Astrocyte (in vitro differentiated cells and primary cell): ENCODE measurements at regions not wholly inside any gene's neighbourhood (a gene's known extent, or its start where the extent isn't known, plus 50 kb on each side); places are given as distances from the start of the nearest gene placed in this dataset.
A peak's percentile ranks its signal among the peaks of the same experiment; 100 is the strongest.

Experiments
- DNase-seq: peaks from one replicate; pipeline ENCODE4 v3.0.0-alpha.2; 2010; ENCODE audit warnings: low read depth
- FAIRE-seq: peaks from 2 replicates; lab custom pipeline; 2011; peaks lifted over from hg19 to GRCh38; lab: Jason Lieb, UNC
- H2AFZ ChIP-seq: 2 replicates; pipeline ENCODE4 v1.6.0; 2012; ENCODE audit warnings: low read depth, low read length, inconsistent platforms
- H3K27ac ChIP-seq: 2 replicates; pipeline ENCODE4 v1.5.1; 2011; ENCODE audit warnings: low read depth, low read length, inconsistent platforms
- H3K27me3 ChIP-seq: 2 replicates; pipeline ENCODE4 v1.6.0; 2011; ENCODE audit warnings: low read length, inconsistent platforms; ENCODE audit not compliant: insufficient read depth
- H3K36me3 ChIP-seq: 2 replicates; pipeline ENCODE4 v1.5.1; 2011; ENCODE audit warnings: low read length, inconsistent platforms; ENCODE audit not compliant: insufficient read depth
- H3K4me1 ChIP-seq: 2 replicates; pipeline ENCODE4 v1.5.1; 2011; ENCODE audit warnings: low read length, inconsistent platforms; ENCODE audit not compliant: insufficient read depth
- H3K4me2 ChIP-seq: 2 replicates; pipeline ENCODE4 v1.6.0; 2012; ENCODE audit warnings: low read length, inconsistent platforms
- H3K4me3 ChIP-seq: 2 replicates; pipeline ENCODE4 v1.5.1; 2011; ENCODE audit warnings: low read depth, mild to moderate bottlenecking, low read length, inconsistent platforms; ENCODE audit not compliant: insufficient read depth
- H3K79me2 ChIP-seq: 2 replicates; pipeline ENCODE4 v1.6.0; 2012; ENCODE audit warnings: mild to moderate bottlenecking, low read length, inconsistent platforms; ENCODE audit not compliant: insufficient read depth
- H3K9ac ChIP-seq: 2 replicates; pipeline ENCODE4 v1.6.0; 2012; ENCODE audit warnings: mild to moderate bottlenecking, low read length, inconsistent platforms
- H3K9me3 ChIP-seq: 2 replicates; pipeline ENCODE4 v1.5.1; 2012; ENCODE audit warnings: low read depth, mild to moderate bottlenecking, low read length, inconsistent platforms; ENCODE audit not compliant: insufficient read depth
- H4K20me1 ChIP-seq: 2 replicates; pipeline ENCODE4 v1.6.0; 2012; ENCODE audit warnings: low read length, inconsistent platforms; ENCODE audit not compliant: insufficient read depth
- H3K27ac Mint-ChIP-seq: one replicate; pipeline ENCODE4 v1.8.0; 2021; ENCODE audit warnings: mild to moderate bottlenecking, mixed read lengths; ENCODE audit not compliant: unreplicated experiment
- H3K27me3 Mint-ChIP-seq: one replicate; pipeline ENCODE4 v1.8.0; 2021; ENCODE audit warnings: low read depth, mixed read lengths; ENCODE audit not compliant: unreplicated experiment
- H3K36me3 Mint-ChIP-seq: one replicate; pipeline ENCODE4 v1.8.0; 2021; ENCODE audit warnings: low read depth, mixed read lengths; ENCODE audit not compliant: unreplicated experiment
- H3K4me1 Mint-ChIP-seq: one replicate; pipeline ENCODE4 v1.8.0; 2021; ENCODE audit warnings: low read depth, mixed read lengths; ENCODE audit not compliant: unreplicated experiment
- H3K4me3 Mint-ChIP-seq: one replicate; pipeline ENCODE4 v1.8.0; 2021; ENCODE audit warnings: mild to moderate bottlenecking, moderate library complexity, mixed read lengths; ENCODE audit not compliant: unreplicated experiment
- H3K9me3 Mint-ChIP-seq: one replicate; pipeline ENCODE4 v1.8.0; 2021; ENCODE audit warnings: mild to moderate bottlenecking, mixed read lengths; ENCODE audit not compliant: unreplicated experiment
- EZH2 ChIP-seq: IDR thresholded peaks from 2 replicates; pipeline ENCODE4 v1.6.1; 2012; ENCODE audit warnings: mild to moderate bottlenecking, low read length, inconsistent platforms; ENCODE audit not compliant: insufficient read depth
- TF ChIP-seq, protein P1 (sequence below): IDR thresholded peaks from 2 replicates; pipeline ENCODE4 v1.5.1; 2011; ENCODE audit warnings: low read depth, mild to moderate bottlenecking, inconsistent platforms, low read length, moderate library complexity; ENCODE audit not compliant: insufficient read depth

DNA sequence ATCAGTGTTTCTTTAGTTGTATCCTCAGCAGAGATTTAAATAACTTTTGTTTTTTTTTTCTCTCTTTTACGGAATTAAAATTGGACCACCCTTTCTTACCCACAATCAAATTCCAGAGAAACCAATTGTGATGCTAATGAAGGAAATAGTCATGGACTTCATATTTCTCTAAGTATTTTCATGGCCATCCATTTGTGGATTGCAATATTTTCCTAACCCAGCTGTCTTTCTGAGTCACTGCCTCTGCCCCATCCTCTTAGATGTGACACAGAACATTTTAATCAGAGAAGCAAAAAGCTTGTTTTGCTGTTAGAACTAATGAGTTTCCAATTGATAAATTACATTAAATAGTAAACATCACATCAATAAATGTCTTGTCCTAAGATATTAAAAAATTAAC, 405.5 kb upstream of the ADGRB3 start:
- FAIRE-seq: no peak
- H3K4me1 Mint-ChIP-seq: peaks cover 11% of the 10 kb centered on the region
- no peak overlapping the region for H3K4me3 Mint-ChIP-seq

DNA sequence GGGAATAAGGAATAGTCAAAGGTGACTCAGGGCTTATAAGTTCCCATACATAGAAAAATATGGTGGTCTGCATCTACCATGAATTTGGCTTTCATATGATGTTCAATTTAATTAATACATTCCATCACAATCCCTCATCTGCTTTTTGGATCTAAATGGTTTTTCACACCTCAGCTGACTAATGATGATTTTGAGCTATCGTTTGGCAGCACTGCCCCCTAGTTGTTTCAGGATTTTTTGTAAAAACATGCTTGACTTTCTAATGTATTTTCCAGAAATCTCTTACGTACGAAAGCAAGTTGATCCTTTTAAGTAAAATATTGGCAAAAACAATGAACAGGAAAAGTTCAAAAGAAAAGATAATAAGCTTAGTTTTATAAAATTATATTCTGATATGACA, 408.6 kb upstream of the ADGRB3 start:
- no peak for TF ChIP-seq EZH2
- TF ChIP-seq, protein P1, sequence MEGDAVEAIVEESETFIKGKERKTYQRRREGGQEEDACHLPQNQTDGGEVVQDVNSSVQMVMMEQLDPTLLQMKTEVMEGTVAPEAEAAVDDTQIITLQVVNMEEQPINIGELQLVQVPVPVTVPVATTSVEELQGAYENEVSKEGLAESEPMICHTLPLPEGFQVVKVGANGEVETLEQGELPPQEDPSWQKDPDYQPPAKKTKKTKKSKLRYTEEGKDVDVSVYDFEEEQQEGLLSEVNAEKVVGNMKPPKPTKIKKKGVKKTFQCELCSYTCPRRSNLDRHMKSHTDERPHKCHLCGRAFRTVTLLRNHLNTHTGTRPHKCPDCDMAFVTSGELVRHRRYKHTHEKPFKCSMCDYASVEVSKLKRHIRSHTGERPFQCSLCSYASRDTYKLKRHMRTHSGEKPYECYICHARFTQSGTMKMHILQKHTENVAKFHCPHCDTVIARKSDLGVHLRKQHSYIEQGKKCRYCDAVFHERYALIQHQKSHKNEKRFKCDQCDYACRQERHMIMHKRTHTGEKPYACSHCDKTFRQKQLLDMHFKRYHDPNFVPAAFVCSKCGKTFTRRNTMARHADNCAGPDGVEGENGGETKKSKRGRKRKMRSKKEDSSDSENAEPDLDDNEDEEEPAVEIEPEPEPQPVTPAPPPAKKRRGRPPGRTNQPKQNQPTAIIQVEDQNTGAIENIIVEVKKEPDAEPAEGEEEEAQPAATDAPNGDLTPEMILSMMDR: peak; percentile 23
- Mint-ChIP-seq H3K4me1 (no peaks in the 10 kb centered on the region), H3K9me3 (no peaks in the 10 kb centered on the region), H3K4me3 (no peak overlapping the region), H3K27me3 (no peaks in the 10 kb centered on the region), H3K36me3 (no peaks in the 10 kb centered on the region), H3K27ac (no peak overlapping the region)
- no peaks in the 10 kb centered on the region for H4K20me1 ChIP-seq
- H3K27ac ChIP-seq: no peak overlapping the region
- H2AFZ ChIP-seq: no peak overlapping the region
- H3K79me2 ChIP-seq: no peaks in the 10 kb centered on the region
- no peaks in the 10 kb centered on the region for H3K36me3 ChIP-seq
- H3K4me3 ChIP-seq: no peak overlapping the region
- no peak for DNase-seq
- H3K27me3 ChIP-seq: no peaks in the 10 kb centered on the region
- no peak overlapping the region for H3K4me2 ChIP-seq
- H3K9me3 ChIP-seq: no peaks in the 10 kb centered on the region
- FAIRE-seq: no peak
- H3K9ac ChIP-seq: no peak overlapping the region
- no peaks in the 10 kb centered on the region for H3K4me1 ChIP-seq

More for the DNA sequence above, 405.5 kb upstream of the ADGRB3 start:
- TF ChIP-seq, protein P1: no peak
- TF ChIP-seq EZH2: no peak
- no peaks in the 10 kb centered on the region for H4K20me1 ChIP-seq
- H3K36me3 ChIP-seq: no peaks in the 10 kb centered on the region
- H3K27me3 ChIP-seq: no peaks in the 10 kb centered on the region
- no peak overlapping the region for H3K9ac ChIP-seq
- no peak overlapping the region for H3K27ac ChIP-seq
- no peaks in the 10 kb centered on the region for H3K79me2 ChIP-seq
- Mint-ChIP-seq H3K9me3 (no peaks in the 10 kb centered on the region), H3K27me3 (no peaks in the 10 kb centered on the region), H3K36me3 (no peaks in the 10 kb centered on the region), H3K27ac (no peak overlapping the region)
- no peaks in the 10 kb centered on the region for H3K9me3 ChIP-seq
- no peak overlapping the region for H2AFZ ChIP-seq
- DNase-seq: peak; percentile 40
- H3K4me1 ChIP-seq: no peaks in the 10 kb centered on the region
- no peak overlapping the region for H3K4me2 ChIP-seq
- H3K4me3 ChIP-seq: no peak overlapping the region

DNA sequence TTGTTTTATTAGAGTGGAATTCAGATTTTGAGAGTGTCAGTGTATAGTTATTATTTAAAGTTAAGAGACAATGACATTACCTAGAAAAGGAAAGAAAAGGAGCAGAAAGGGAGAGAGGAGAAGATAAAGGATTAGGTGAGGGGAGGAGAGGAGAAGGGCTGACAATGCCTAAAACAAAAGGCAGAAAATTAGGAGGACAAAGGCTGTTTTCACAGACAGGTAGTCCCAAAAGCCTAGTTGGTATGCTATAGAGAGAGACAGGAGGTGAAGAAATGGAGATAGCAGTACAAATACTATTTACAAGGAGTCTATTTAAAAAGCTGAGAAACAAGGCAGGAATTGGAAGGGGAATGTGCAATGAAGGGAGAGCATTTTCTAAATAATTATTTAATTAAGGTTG, 409.4 kb upstream of the ADGRB3 start:
- H3K27ac ChIP-seq: no peak overlapping the region
- no peak for FAIRE-seq
- no peak overlapping the region for H3K9ac ChIP-seq
- no peaks in the 10 kb centered on the region for H3K36me3 ChIP-seq
- no peaks in the 10 kb centered on the region for H3K27me3 Mint-ChIP-seq
- TF ChIP-seq, protein P1: no peak
- TF ChIP-seq EZH2: no peak
- H3K36me3 Mint-ChIP-seq: no peaks in the 10 kb centered on the region
- H3K9me3 ChIP-seq: no peaks in the 10 kb centered on the region
- no peak overlapping the region for H3K4me3 ChIP-seq
- H2AFZ ChIP-seq: no peak overlapping the region
- no peaks in the 10 kb centered on the region for H3K27me3 ChIP-seq
- H3K9me3 Mint-ChIP-seq: no peaks in the 10 kb centered on the region
- no peaks in the 10 kb centered on the region for H3K4me1 ChIP-seq
- no peaks in the 10 kb centered on the region for H3K79me2 ChIP-seq
- H3K4me1 Mint-ChIP-seq: no peaks in the 10 kb centered on the region
- no peaks in the 10 kb centered on the region for H4K20me1 ChIP-seq
- no peak overlapping the region for H3K27ac Mint-ChIP-seq
- H3K4me3 Mint-ChIP-seq: no peak overlapping the region
- no peak for DNase-seq
- no peak overlapping the region for H3K4me2 ChIP-seq
